K562 (cell line): ENCODE measurements at regions not wholly inside any gene's neighbourhood (a gene's known extent, or its start where the extent isn't known, plus 50 kb on each side); places are given as distances from the start of the nearest gene placed in this dataset.

Source experiments
- BRF1 ChIP-seq: IDR thresholded peaks from 3 replicates; pipeline ENCODE4 v1.6.1; 2011; ENCODE audit warnings: borderline replicate concordance, mild to moderate bottlenecking; ENCODE audit not compliant: insufficient read length; ENCODE audit errors: extremely low read depth
- CBFA2T2 ChIP-seq: fragments of 450-650 bp; conservative IDR thresholded peaks from 2 replicates; pipeline ENCODE4 v1.6.1; 2017; ENCODE audit warnings: mild to moderate bottlenecking
- CBFB ChIP-seq: sonication (generic); formaldehyde crosslinking; IDR thresholded peaks from 2 replicates; pipeline ENCODE4 v1.4.0; 2020; ENCODE audit warnings: mild to moderate bottlenecking, missing genetic modification reagents
- CHD4 ChIP-seq: fragments of 200-600 bp; sonication (generic); IDR thresholded peaks from 3 replicates; pipeline ENCODE4 v1.6.1; 2012; ENCODE audit warnings: low read depth, mild to moderate bottlenecking, mixed read lengths, low read length, inconsistent platforms; ENCODE audit not compliant: insufficient read depth, insufficient replicate concordance, poor library complexity, severe bottlenecking
- CSDE1 ChIP-seq, 2 experiments: fragments of 450-650 bp; IDR thresholded peaks; 2 replicates each; pipeline ENCODE4 v1.6.1; 2016; ENCODE audit warnings: mild to moderate bottlenecking in 1 of 2
- FIP1L1 ChIP-seq: fragments of 200-400 bp; formaldehyde crosslinking; IDR thresholded peaks from 2 replicates; pipeline ENCODE4 v1.6.1; 2018; ENCODE audit warnings: mild to moderate bottlenecking, low read depth, low read length; ENCODE audit not compliant: poor library complexity, severe bottlenecking
- GABPA ChIP-seq: fragments of 200-800 bp; sonication (Bioruptor generic); conservative IDR thresholded peaks from 2 replicates; pipeline ENCODE4 v1.6.1; 2016; ENCODE audit warnings: low read depth, missing genetic modification characterization, missing compliant biosample characterization
- STAT5B ChIP-seq: fragments of 250-450 bp; sonication (Bioruptor Pico); IDR thresholded peaks from 2 replicates; pipeline ENCODE4 v1.8.0; 2021; ENCODE audit warnings: mild to moderate bottlenecking, inconsistent platforms
- ZNF197 ChIP-seq: fragments of 200-800 bp; sonication (Bioruptor generic); IDR thresholded peaks from 2 replicates; pipeline ENCODE4 v1.6.1; 2016; ENCODE audit warnings: low read depth, missing genetic modification characterization, missing compliant biosample characterization
- ZNF699 ChIP-seq: fragments of 250-450 bp; sonication (Bioruptor Pico); IDR thresholded peaks from 2 replicates; pipeline ENCODE4 v1.8.0; 2021; ENCODE audit warnings: mild to moderate bottlenecking, moderate library complexity; ENCODE audit not compliant: insufficient replicate concordance
- ZNF717 ChIP-seq: fragments of 250-450 bp; sonication (Bioruptor Pico); IDR thresholded peaks from 2 replicates; pipeline ENCODE4 v1.5.0; 2021
- ZNF778 ChIP-seq: fragments of 450-650 bp; formaldehyde crosslinking; IDR thresholded peaks from 2 replicates; pipeline ENCODE4 v1.4.0; 2020; ENCODE audit warnings: mild to moderate bottlenecking, moderate library complexity
- TF ChIP-seq, protein P1 (sequence below): fragments of 200-800 bp; sonication (Bioruptor generic); IDR thresholded peaks from 2 replicates; pipeline ENCODE4 v1.6.1; 2016; ENCODE audit warnings: missing genetic modification characterization, missing compliant biosample characterization
- TF ChIP-seq, protein P2 (sequence below): IDR thresholded peaks from 2 replicates; pipeline ENCODE4 v1.6.1; 2016; ENCODE audit warnings: missing genetic modification characterization, missing compliant biosample characterization
- TF ChIP-seq, protein P3 (sequence below): sonication (generic); formaldehyde crosslinking; IDR thresholded peaks from 2 replicates; pipeline ENCODE4 v1.8.0; 2022; ENCODE audit warnings: missing genetic modification reagents, mild to moderate bottlenecking, borderline replicate concordance
- TF ChIP-seq, protein P4 (sequence below): fragments of 450-650 bp; IDR thresholded peaks from one replicate; pipeline ENCODE4 v1.6.1; 2018; ENCODE audit warnings: mild to moderate bottlenecking, moderate library complexity; ENCODE audit not compliant: partially characterized antibody
- TF ChIP-seq, protein P5 (sequence below): fragments of 450-650 bp; formaldehyde crosslinking; IDR thresholded peaks from 2 replicates; pipeline ENCODE4 v1.4.0; 2020; ENCODE audit warnings: mild to moderate bottlenecking

DNA sequence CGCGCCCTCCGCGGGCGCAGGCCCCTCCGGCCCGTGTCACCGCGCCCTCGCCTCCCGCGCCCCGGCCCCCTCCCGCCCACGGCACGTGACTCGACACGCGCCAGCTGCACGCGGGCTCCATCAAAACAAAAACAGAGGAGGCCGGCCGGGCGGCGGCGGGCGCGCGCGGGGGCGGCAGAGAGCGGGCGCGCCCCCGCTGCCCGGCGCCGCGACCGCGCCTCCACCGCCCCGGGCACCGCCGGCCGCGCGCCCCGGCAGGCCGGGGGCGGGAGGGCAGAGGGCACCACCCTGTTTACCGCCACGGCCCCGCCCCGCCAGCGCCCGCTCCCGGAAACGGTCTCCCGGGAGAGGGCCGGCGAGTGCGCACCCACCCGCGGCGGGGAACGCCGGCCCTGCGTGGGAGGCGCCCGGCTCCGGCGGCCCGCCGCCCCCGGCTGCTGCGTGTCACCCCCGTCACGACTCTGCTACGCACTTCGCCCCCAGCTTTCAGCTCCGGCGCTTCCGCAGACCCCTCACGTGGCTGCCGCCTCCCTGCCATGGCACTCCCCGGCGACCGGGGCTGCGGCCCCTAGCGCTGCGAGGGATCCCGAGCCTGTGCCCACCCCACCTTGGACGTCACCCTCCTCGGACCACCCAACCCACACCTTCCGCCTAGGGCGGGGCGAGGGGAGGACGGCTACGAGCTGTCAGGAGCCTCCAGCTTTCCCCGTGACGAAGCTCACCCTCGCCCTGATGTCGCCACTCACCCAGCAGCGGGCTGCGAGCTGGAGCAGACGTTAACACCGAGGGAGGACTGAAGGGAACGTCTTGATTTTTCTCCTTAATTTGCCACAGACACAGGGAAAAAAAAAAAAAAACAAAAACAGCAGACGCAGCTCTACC, 221.6 kb upstream of the MKLN1 start (continued):
- TF ChIP-seq, protein P1, sequence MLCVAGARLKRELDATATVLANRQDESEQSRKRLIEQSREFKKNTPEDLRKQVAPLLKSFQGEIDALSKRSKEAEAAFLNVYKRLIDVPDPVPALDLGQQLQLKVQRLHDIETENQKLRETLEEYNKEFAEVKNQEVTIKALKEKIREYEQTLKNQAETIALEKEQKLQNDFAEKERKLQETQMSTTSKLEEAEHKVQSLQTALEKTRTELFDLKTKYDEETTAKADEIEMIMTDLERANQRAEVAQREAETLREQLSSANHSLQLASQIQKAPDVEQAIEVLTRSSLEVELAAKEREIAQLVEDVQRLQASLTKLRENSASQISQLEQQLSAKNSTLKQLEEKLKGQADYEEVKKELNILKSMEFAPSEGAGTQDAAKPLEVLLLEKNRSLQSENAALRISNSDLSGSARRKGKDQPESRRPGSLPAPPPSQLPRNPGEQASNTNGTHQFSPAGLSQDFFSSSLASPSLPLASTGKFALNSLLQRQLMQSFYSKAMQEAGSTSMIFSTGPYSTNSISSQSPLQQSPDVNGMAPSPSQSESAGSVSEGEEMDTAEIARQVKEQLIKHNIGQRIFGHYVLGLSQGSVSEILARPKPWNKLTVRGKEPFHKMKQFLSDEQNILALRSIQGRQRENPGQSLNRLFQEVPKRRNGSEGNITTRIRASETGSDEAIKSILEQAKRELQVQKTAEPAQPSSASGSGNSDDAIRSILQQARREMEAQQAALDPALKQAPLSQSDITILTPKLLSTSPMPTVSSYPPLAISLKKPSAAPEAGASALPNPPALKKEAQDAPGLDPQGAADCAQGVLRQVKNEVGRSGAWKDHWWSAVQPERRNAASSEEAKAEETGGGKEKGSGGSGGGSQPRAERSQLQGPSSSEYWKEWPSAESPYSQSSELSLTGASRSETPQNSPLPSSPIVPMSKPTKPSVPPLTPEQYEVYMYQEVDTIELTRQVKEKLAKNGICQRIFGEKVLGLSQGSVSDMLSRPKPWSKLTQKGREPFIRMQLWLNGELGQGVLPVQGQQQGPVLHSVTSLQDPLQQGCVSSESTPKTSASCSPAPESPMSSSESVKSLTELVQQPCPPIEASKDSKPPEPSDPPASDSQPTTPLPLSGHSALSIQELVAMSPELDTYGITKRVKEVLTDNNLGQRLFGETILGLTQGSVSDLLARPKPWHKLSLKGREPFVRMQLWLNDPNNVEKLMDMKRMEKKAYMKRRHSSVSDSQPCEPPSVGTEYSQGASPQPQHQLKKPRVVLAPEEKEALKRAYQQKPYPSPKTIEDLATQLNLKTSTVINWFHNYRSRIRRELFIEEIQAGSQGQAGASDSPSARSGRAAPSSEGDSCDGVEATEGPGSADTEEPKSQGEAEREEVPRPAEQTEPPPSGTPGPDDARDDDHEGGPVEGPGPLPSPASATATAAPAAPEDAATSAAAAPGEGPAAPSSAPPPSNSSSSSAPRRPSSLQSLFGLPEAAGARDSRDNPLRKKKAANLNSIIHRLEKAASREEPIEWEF (CRISPR knock-in tag) = no peak
- TF ChIP-seq, protein P2, sequence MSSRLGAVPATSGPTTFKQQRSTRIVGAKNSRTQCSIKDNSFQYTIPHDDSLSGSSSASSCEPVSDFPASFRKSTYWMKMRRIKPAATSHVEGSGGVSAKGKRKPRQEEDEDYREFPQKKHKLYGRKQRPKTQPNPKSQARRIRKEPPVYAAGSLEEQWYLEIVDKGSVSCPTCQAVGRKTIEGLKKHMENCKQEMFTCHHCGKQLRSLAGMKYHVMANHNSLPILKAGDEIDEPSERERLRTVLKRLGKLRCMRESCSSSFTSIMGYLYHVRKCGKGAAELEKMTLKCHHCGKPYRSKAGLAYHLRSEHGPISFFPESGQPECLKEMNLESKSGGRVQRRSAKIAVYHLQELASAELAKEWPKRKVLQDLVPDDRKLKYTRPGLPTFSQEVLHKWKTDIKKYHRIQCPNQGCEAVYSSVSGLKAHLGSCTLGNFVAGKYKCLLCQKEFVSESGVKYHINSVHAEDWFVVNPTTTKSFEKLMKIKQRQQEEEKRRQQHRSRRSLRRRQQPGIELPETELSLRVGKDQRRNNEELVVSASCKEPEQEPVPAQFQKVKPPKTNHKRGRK (tag) = no peak
- TF ChIP-seq ZNF699 (CRISPR knock-in tag) (no peak), CBFA2T2 (no peak), CBFB (CRISPR knock-in tag) (no peak), ZNF197 (CRISPR knock-in tag) (peak; percentile 97), ZNF717 (CRISPR knock-in tag) (no peak), FIP1L1 (peak; percentile 89), ZNF778 (CRISPR knock-in tag) (no peak), CSDE1 (IDR thresholded peaks at IDR 0.05) (no peak), STAT5B (CRISPR knock-in tag) (no peak), BRF1 (no peak), CHD4 (peak; percentile 51), GABPA (tag) (peak; percentile 82)
- TF ChIP-seq, protein P3, sequence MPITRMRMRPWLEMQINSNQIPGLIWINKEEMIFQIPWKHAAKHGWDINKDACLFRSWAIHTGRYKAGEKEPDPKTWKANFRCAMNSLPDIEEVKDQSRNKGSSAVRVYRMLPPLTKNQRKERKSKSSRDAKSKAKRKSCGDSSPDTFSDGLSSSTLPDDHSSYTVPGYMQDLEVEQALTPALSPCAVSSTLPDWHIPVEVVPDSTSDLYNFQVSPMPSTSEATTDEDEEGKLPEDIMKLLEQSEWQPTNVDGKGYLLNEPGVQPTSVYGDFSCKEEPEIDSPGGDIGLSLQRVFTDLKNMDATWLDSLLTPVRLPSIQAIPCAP (CRISPR knock-in tag) = no peak
- TF ChIP-seq, protein P4, sequence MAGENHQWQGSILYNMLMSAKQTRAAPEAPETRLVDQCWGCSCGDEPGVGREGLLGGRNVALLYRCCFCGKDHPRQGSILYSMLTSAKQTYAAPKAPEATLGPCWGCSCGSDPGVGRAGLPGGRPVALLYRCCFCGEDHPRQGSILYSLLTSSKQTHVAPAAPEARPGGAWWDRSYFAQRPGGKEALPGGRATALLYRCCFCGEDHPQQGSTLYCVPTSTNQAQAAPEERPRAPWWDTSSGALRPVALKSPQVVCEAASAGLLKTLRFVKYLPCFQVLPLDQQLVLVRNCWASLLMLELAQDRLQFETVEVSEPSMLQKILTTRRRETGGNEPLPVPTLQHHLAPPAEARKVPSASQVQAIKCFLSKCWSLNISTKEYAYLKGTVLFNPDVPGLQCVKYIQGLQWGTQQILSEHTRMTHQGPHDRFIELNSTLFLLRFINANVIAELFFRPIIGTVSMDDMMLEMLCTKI = no peak
- TF ChIP-seq, protein P5, sequence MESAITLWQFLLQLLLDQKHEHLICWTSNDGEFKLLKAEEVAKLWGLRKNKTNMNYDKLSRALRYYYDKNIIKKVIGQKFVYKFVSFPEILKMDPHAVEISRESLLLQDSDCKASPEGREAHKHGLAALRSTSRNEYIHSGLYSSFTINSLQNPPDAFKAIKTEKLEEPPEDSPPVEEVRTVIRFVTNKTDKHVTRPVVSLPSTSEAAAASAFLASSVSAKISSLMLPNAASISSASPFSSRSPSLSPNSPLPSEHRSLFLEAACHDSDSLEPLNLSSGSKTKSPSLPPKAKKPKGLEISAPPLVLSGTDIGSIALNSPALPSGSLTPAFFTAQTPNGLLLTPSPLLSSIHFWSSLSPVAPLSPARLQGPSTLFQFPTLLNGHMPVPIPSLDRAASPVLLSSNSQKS = no peak
